ENCODE measurements at regions not wholly inside any gene's neighbourhood (a gene's known extent, or its start where the extent isn't known, plus 50 kb on each side); places are given as distances from the start of the nearest gene placed in this dataset.

- Histone ChIP-seq H3K4me1 (ENCODE audit: low read depth) (no peaks in the 10 kb centered on the region), H3K36me3 (no peaks in the 10 kb centered on the region), H3K27me3 (no peaks in the 10 kb centered on the region), H3K9me3 (ENCODE audit: low read depth) (no peaks in the 10 kb centered on the region), H3K4me3 (no peak overlapping the region), H3K27ac (no peak overlapping the region)
- no peak for TF ChIP-seq CTCF (IDR thresholded peaks at IDR 0.05; ENCODE audit: low read depth, low read length)
- DNase-seq (ENCODE audit: low read depth in 1 of 2, low spot score in 1 of 2): no peak
Observed at GRCh38 chr9:12930906-12931305, 156.1 kb downstream of the LURAP1L start.

- Histone ChIP-seq H3K4me3 (no peak overlapping the region), H3K9me3 (ENCODE audit: low read depth) (no peaks in the 10 kb centered on the region), H3K27ac (no peak overlapping the region), H3K36me3 (no peaks in the 10 kb centered on the region), H3K4me1 (ENCODE audit: low read depth) (no peaks in the 10 kb centered on the region), H3K27me3 (no peaks in the 10 kb centered on the region)
- DNase-seq (ENCODE audit: low read depth in 1 of 2, low spot score in 1 of 2): no peak
- TF ChIP-seq CTCF (IDR thresholded peaks at IDR 0.05; ENCODE audit: low read depth, low read length): no peak
Observed at GRCh38 chr9:12933957-12934356, 159.1 kb downstream of the LURAP1L start.

- Histone ChIP-seq H3K27me3 (no peaks in the 10 kb centered on the region), H3K36me3 (no peaks in the 10 kb centered on the region), H3K9me3 (ENCODE audit: low read depth) (no peaks in the 10 kb centered on the region), H3K4me3 (no peak overlapping the region), H3K4me1 (ENCODE audit: low read depth) (no peaks in the 10 kb centered on the region), H3K27ac (no peak overlapping the region)
- DNase-seq (ENCODE audit: low read depth in 1 of 2, low spot score in 1 of 2): no peak
- no peak for TF ChIP-seq CTCF (IDR thresholded peaks at IDR 0.05; ENCODE audit: low read depth, low read length)
Observed at GRCh38 chr9:12934545-12935272, 159.9 kb downstream of the LURAP1L start.

DNA sequence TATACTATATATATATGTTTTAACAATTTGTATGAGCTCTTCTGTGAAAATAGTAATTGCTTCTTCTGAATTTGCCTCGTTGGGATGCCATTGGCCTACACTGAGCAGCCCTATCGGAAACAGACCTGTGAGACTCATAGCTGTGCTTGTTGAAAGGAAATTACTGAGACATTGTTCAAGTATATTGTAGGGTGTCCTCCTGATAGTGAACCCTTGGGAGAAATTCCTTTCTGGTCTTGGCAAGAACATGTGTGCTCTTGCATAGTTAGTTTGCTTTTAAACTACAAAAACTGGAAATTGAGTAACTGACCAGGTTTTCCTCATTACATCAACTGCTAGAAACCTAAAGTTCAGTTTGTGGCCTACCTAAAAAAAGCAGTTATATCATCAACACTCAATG lies 160.9 kb downstream of the LURAP1L start:
- no peak for TF ChIP-seq CTCF (IDR thresholded peaks at IDR 0.05; ENCODE audit: low read depth, low read length)
- Histone ChIP-seq H3K4me1 (ENCODE audit: low read depth) (no peaks in the 10 kb centered on the region), H3K36me3 (no peaks in the 10 kb centered on the region), H3K4me3 (no peak overlapping the region), H3K27me3 (no peaks in the 10 kb centered on the region), H3K9me3 (ENCODE audit: low read depth) (no peaks in the 10 kb centered on the region), H3K27ac (no peak overlapping the region)
- peak in 1 of 2 donors; percentile 94 for DNase-seq (ENCODE audit: low read depth in 1 of 2, low spot score in 1 of 2)

- H3K27me3 ChIP-seq: no peaks in the 10 kb centered on the region
- H3K4me3 ChIP-seq: no peak overlapping the region
- no peaks in the 10 kb centered on the region for H3K4me1 ChIP-seq (ENCODE audit: low read depth)
- TF ChIP-seq CTCF (IDR thresholded peaks at IDR 0.05; ENCODE audit: low read depth, low read length): no peak
- no peak overlapping the region for H3K27ac ChIP-seq
- no peaks in the 10 kb centered on the region for H3K36me3 ChIP-seq
- no peak for DNase-seq (ENCODE audit: low read depth in 1 of 2, low spot score in 1 of 2)
- no peaks in the 10 kb centered on the region for H3K9me3 ChIP-seq (ENCODE audit: low read depth)
Observed at GRCh38 chr9:12954441-12954840, 179.6 kb downstream of the LURAP1L start.

All from cardiac muscle cell (in vitro differentiated cells and primary cell).